GM12873 (cell line): ENCODE measurements at regions not wholly inside any gene's neighbourhood (a gene's known extent, or its start where the extent isn't known, plus 50 kb on each side); places are given as distances from the start of the nearest gene placed in this dataset.

Experiments used
- TF ChIP-seq, protein P1 (sequence below): IDR thresholded peaks from 2 replicates; pipeline ENCODE4 v1.5.1; 2012; ENCODE audit warnings: low read depth, mild to moderate bottlenecking, moderate library complexity, low read length, control low read depth; ENCODE audit not compliant: insufficient read depth; ENCODE audit errors: missing control alignments

DNA sequence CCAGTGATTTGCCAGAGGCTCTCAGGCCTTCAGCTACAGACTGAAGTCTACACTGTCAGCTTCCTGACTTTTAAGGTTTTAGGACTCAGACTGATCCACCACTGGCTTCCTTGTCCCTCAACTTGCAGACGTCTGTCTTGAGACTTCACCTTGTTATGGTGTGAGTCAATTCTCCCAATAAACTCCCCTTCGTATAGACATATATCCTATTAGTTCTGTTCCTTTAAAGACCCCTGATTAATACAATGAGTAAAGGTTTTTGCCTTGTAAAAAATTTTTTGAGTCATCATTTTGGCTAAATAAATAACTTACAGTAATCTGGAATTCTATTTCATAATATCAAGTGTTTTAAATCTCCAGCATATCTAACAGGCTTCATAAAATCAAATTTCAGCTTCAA, 956.3 kb upstream of the CDH6 start:
- TF ChIP-seq, protein P1, sequence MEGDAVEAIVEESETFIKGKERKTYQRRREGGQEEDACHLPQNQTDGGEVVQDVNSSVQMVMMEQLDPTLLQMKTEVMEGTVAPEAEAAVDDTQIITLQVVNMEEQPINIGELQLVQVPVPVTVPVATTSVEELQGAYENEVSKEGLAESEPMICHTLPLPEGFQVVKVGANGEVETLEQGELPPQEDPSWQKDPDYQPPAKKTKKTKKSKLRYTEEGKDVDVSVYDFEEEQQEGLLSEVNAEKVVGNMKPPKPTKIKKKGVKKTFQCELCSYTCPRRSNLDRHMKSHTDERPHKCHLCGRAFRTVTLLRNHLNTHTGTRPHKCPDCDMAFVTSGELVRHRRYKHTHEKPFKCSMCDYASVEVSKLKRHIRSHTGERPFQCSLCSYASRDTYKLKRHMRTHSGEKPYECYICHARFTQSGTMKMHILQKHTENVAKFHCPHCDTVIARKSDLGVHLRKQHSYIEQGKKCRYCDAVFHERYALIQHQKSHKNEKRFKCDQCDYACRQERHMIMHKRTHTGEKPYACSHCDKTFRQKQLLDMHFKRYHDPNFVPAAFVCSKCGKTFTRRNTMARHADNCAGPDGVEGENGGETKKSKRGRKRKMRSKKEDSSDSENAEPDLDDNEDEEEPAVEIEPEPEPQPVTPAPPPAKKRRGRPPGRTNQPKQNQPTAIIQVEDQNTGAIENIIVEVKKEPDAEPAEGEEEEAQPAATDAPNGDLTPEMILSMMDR: no peak

DNA sequence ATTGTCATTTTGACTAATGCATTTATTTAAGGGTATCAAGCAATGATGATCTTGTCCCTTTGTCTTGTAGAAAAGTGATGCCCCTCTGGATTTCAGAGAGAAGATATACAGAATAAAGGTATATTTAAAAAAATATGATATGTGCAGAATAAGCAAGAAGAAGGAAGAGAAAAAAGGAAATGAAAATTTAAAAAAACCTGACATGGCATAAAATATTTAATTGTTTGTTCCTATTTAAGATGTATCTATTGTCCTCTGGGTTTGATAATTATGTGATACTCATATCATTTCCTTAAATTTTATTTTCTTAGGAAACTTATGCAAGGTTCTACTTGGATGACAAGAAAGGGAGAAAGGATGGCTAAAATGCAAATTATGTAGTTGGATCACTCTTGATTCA, 983.7 kb upstream of the CDH6 start:
- TF ChIP-seq, protein P1: no peak

DNA sequence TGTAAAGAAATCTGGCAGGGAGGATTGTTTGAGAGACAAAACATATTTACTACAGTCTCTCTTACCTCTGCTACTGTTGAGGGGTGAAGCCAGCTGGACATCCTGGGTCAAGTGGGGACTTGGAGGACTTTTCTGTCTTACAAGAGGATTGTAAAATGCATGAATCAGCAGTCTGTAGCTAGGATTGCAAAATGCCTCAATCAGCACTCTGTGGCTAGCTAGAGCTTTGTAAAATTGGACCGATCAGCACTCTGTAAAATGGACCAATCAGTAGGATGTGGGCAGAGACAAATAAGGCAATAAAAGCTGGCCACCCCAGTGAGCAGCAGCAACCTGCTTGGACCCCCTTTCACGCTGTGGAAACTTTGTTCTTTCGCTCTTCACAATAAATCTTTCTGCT, 995.8 kb upstream of the CDH6 start:
- TF ChIP-seq, protein P1: no peak

DNA sequence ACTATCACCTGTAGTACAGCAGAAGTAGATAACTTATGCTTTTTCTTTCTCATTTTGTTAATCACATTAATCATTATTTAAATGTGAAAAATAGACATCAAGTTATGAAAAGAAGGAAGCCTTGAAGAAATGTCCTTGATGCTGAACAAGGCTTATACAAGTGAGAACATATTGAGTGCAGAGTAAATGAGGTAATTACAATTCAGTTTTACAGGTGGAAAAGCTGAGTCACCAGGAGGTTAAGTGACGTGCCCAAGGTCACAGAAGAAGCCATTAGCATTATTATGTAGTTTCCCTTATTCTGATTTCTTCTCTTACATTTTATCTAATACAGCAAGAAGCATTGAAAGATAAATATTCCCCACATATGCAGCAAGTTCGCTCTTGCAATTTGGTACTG, 998.5 kb upstream of the CDH6 start:
- TF ChIP-seq, protein P1: no peak

DNA sequence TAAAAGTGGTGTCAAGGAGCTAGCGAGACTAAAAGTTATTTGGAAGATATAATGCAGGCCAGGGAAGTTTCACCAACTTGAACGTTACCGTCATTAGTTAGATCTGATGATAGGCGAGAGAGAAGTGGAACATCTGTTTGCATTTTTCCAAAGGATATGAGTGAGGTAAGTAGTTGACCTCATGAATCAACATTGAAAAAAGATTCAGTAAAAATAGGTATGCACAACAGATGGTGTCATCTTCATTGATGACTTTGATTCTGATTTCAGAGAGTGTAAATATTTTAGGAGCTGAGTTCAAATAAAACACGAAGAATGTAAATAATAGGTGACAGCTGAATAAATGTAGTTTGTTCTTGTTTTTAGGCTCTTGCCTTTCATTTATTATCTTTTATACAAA, 998.9 kb upstream of the CDH6 start:
- TF ChIP-seq, protein P1: no peak

DNA sequence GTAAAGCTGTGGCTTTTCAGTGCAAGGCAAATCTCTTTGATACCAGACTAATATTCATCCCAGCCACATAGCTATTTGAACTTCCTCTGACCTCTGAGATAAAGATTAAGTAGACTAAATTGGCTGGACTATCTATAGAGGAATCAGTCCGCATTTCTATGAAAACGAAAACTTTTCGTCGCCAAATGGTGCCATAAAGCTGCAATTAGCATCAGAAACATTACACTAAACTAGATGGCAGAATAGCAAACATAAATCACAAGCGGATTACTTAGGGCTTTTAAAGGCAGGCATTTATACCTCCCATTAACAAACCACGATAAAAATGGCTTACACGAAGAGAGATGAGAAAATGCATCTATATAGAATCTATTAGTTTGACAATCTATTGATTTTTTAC, 1009.7 kb upstream of the CDH6 start:
- TF ChIP-seq, protein P1: no peak

DNA sequence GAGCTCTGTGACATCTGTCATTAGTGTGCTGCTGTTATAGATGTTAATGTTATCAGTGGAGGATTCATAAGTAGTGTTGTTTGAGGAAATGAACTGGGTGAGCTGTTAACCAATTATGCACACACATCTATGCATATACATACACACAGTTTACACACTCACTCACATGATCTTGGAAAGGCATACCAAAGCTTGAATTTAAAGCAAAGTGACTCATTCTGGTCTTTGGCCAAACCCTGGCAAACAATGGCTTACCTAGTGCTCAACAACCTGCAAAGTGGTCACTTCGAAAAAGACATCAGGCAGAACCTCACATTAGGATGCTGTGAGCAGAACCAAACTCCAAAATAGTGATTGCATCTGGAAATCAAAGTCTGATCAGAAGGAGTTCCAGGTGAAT, 1037.3 kb upstream of the CDH6 start:
- TF ChIP-seq, protein P1: no peak
